ENCODE measurements at regions not wholly inside any gene's neighbourhood (a gene's known extent, or its start where the extent isn't known, plus 50 kb on each side); places are given as distances from the start of the nearest gene placed in this dataset.

GRCh38 chr13:80214050-80214449, 126.9 kb downstream of the SPRY2 start:
- Histone ChIP-seq H3K9me3 (ENCODE audit: control insufficient read depth, low read depth, low read length) (no peaks in the 10 kb centered on the region), H3K4me3 (ENCODE audit: control insufficient read depth in 2 of 3, extremely low read depth in 1 of 3, insufficient read depth in 2 of 3, low read depth in 1 of 3, low read length in 3 of 3) (no peak overlapping the region), H3K27ac (ENCODE audit: control insufficient read depth, insufficient read depth, low read length) (no peak overlapping the region), H2AFZ (ENCODE audit: control insufficient read depth, low read length) (no peak overlapping the region), H3K4me2 (ENCODE audit: control insufficient read depth, extremely low read depth, insufficient read depth, low read depth, low read length) (no peak overlapping the region), H3K36me3 (ENCODE audit: control insufficient read depth in 2 of 2, extremely low read depth in 1 of 2, insufficient read depth in 2 of 2, low read length in 2 of 2) (no peaks in the 10 kb centered on the region), H3K27me3 (ENCODE audit: control insufficient read depth, extremely low read depth, insufficient read depth, low read length) (no peaks in the 10 kb centered on the region), H3K4me1 (ENCODE audit: control insufficient read depth, extremely low read depth, insufficient read depth, low read length) (peaks cover 5% of the 10 kb centered on the region), H3K79me2 (ENCODE audit: control insufficient read depth, insufficient read depth, low read length) (no peaks in the 10 kb centered on the region), H3K9ac (ENCODE audit: control insufficient read depth, extremely low read depth, insufficient read depth, low read length) (no peak overlapping the region), H3K9me1 (ENCODE audit: control insufficient read depth, extremely low read depth, insufficient read depth, low read length) (no peaks in the 10 kb centered on the region), H4K20me1 (ENCODE audit: control insufficient read depth, extremely low read depth, insufficient read depth, low read length) (no peaks in the 10 kb centered on the region)
- dilution Hi-C loops (cut with MboI; ENCODE audit: extremely low pct_ligation_motif_present, low sequenced_read_pairs), result no loop called here
- FAIRE-seq, result no peak
- TF ChIP-seq EZH2 (IDR thresholded peaks at IDR 0.05; ENCODE audit: low read length), result no peak
- TF ChIP-seq CTCF (optimal IDR thresholded peaks at IDR 0.05 in 1 of 3, IDR thresholded peaks at IDR 0.05 in 1 of 3, conservative IDR thresholded peaks at IDR 0.05 in 1 of 3; ENCODE audit: extremely low read depth in 1 of 3, insufficient read depth in 2 of 3, low read length in 3 of 3), result no peak
- no peak for DNase-seq (ENCODE audit: low read depth, low spot score)

GRCh38 chr13:80213201-80213600, 127.7 kb downstream of the SPRY2 start:
- no peaks in the 10 kb centered on the region for H4K20me1 ChIP-seq (ENCODE audit: control insufficient read depth, extremely low read depth, insufficient read depth, low read length)
- no peak for FAIRE-seq
- H3K4me2 ChIP-seq (ENCODE audit: control insufficient read depth, extremely low read depth, insufficient read depth, low read depth, low read length), result no peak overlapping the region
- no peaks in the 10 kb centered on the region for H3K27me3 ChIP-seq (ENCODE audit: control insufficient read depth, extremely low read depth, insufficient read depth, low read length)
- no peaks in the 10 kb centered on the region for H3K9me1 ChIP-seq (ENCODE audit: control insufficient read depth, extremely low read depth, insufficient read depth, low read length)
- H3K4me3 ChIP-seq (ENCODE audit: control insufficient read depth in 2 of 3, extremely low read depth in 1 of 3, insufficient read depth in 2 of 3, low read depth in 1 of 3, low read length in 3 of 3), result no peak overlapping the region
- no peak overlapping the region for H2AFZ ChIP-seq (ENCODE audit: control insufficient read depth, low read length)
- DNase-seq (ENCODE audit: low read depth, low spot score), result no peak
- dilution Hi-C loops (cut with MboI; ENCODE audit: extremely low pct_ligation_motif_present, low sequenced_read_pairs), result no loop called here
- H3K27ac ChIP-seq (ENCODE audit: control insufficient read depth, insufficient read depth, low read length), result no peak overlapping the region
- TF ChIP-seq CTCF (optimal IDR thresholded peaks at IDR 0.05 in 1 of 3, IDR thresholded peaks at IDR 0.05 in 1 of 3, conservative IDR thresholded peaks at IDR 0.05 in 1 of 3; ENCODE audit: extremely low read depth in 1 of 3, insufficient read depth in 2 of 3, low read length in 3 of 3) (no peak), EZH2 (IDR thresholded peaks at IDR 0.05; ENCODE audit: low read length) (no peak)
- no peaks in the 10 kb centered on the region for H3K79me2 ChIP-seq (ENCODE audit: control insufficient read depth, insufficient read depth, low read length)
- H3K9me3 ChIP-seq (ENCODE audit: control insufficient read depth, low read depth, low read length), result no peaks in the 10 kb centered on the region
- H3K4me1 ChIP-seq (ENCODE audit: control insufficient read depth, extremely low read depth, insufficient read depth, low read length), result peaks cover 5% of the 10 kb centered on the region
- no peaks in the 10 kb centered on the region for H3K36me3 ChIP-seq (ENCODE audit: control insufficient read depth in 2 of 2, extremely low read depth in 1 of 2, insufficient read depth in 2 of 2, low read length in 2 of 2)
- no peak overlapping the region for H3K9ac ChIP-seq (ENCODE audit: control insufficient read depth, extremely low read depth, insufficient read depth, low read length)

All from keratinocyte (primary cell).